ENCODE measurements at regions not wholly inside any gene's neighbourhood (a gene's known extent, or its start where the extent isn't known, plus 50 kb on each side); places are given as distances from the start of the nearest gene placed in this dataset.

DNA sequence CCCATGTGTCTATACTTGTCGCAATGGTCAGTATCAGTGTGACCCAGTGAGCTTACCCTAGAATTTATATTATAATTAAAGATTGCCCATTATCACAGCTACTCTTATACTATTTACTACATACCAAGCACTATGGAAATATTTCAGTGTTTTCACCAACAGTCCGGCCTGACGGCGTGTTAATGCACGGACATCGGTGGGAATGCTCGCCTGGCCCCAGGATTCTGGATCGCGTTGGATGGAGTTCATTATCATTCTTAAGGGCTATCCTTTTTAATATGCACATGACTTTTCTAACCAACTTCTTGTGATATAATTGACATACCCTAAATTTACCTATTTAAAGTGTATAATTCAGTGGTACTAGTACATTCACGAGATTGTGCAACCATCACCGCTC lies 51.8 kb upstream of the AFDN start:
- DNase-seq (ENCODE audit: low read depth), result no peak

DNA sequence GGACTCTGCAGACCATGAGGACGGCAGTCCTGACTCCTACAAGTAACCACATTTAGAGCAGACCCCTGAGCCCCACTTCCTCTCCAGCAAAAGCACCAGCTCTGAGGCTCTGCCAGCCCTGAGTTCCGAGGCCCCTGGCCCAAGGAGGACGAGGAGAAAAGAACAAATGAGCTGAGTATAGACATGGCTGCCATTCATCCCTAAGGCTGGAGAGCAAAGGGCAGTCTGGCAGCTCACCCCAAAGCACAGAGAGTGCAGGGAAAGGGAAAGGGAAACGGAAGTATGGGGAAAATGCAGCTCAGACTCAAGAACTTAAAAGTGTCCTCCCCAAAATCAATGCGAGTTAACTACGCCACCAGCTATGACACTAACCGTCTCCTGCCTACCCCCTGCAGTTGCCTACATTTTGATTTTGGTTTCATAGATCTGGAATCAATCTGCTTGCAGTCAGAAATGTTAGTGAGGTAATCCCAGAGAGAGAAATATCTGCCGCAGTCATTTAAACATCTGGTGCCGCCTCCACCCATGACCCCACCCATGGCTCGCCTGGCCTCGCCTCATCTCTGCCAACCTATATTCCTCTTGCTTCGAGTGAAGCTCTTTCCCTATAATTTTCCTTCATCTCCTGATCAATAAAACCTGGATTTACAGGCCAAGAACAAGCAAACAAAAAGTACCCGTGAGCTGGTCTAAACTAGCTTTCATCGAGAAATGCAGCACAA lies 49.6 kb upstream of the AFDN start:
- no peak for DNase-seq (ENCODE audit: low read depth)

Measured in Daoy (cell line).